SK-N-SH (cell line): ENCODE measurements at regions not wholly inside any gene's neighbourhood (a gene's known extent, or its start where the extent isn't known, plus 50 kb on each side); places are given as distances from the start of the nearest gene placed in this dataset.

Experiments
- CTCF ChIA-PET: fragments of 300-600, 350-600 bp; formaldehyde crosslinking; extraction: SDS; loops from one replicate; lab custom pipeline; 2021; lab: Yijun Ruan, JAX
- POLR2A ChIA-PET: fragments of 350-600 bp; sonication (Branson Sonifier 250); formaldehyde crosslinking; extraction: SDS; loops from one replicate; lab custom pipeline; 2020; ENCODE audit warnings: antibody characterized with exemption, inconsistent platforms; lab: Yijun Ruan, JAX
- DNase-seq: peaks from one replicate; pipeline ENCODE4 v3.0.0; 2012
- H2AFZ ChIP-seq: fragments of 200-600 bp; sonication (generic); 2 replicates; pipeline ENCODE4 v1.8.1; 2016; ENCODE audit warnings: antibody characterized with exemption, mild to moderate bottlenecking, low read depth
- H3F3A ChIP-seq: fragments of 200-600 bp; sonication (generic); replicated peaks from 2 replicates; pipeline ENCODE3; 2016; ENCODE audit warnings: antibody characterized with exemption, mild to moderate bottlenecking; ENCODE audit not compliant: insufficient read depth
- H3K27ac ChIP-seq, 2 experiments: fragments of 200-500 bp in 1 of 2; fragments of 200-600 bp in 1 of 2; sonication (Bioruptor generic) in 1 of 2; sonication (generic), shearing (Covaris generic) in 1 of 2; 2 replicates each; pipeline versions ENCODE4 v1.5.1 to v1.6.1; 2014 to 2016; ENCODE audit warnings: low read depth in 2 of 2, inconsistent platforms in 1 of 2, low read length in 1 of 2, mild to moderate bottlenecking in 1 of 2, mixed read lengths in 1 of 2
- H3K27me3 ChIP-seq: fragments of 200-600 bp; sonication (generic), shearing (Covaris generic); 2 replicates; pipeline ENCODE4 v1.6.1; 2016; ENCODE audit warnings: mixed run types; ENCODE audit not compliant: insufficient read depth
- H3K36me3 ChIP-seq, 2 experiments: fragments of 200-500 bp in 1 of 2; fragments of 200-600 bp in 1 of 2; sonication (Bioruptor generic) in 1 of 2; sonication (generic) in 1 of 2; replicated peaks in 1 of 2; 2 replicates each; pipeline versions ENCODE3 to v1.5.1; 2014 to 2016; ENCODE audit warnings: low read length in 1 of 2, mild to moderate bottlenecking in 1 of 2; ENCODE audit not compliant: insufficient read depth in 2 of 2, control insufficient read depth in 1 of 2
- H3K4me1 ChIP-seq, 2 experiments: fragments of 200-500 bp in 1 of 2; fragments of 200-600 bp in 1 of 2; sonication (Bioruptor generic) in 1 of 2; sonication (generic), shearing (Covaris generic) in 1 of 2; 2 replicates each; pipeline versions ENCODE4 v1.5.1 to v1.6.1; 2014 to 2016; ENCODE audit warnings: low read depth in 1 of 2, low read length in 1 of 2, mixed run types in 1 of 2; ENCODE audit not compliant: insufficient read depth in 2 of 2, control insufficient read depth in 1 of 2
- H3K4me2 ChIP-seq: fragments of 200-600 bp; sonication (generic), shearing (Covaris generic); 2 replicates; pipeline ENCODE4 v1.6.1; 2017; ENCODE audit warnings: mixed run types
- H3K4me3 ChIP-seq, 2 experiments: fragments of 200-500 bp in 1 of 2; fragments of 200-600 bp in 1 of 2; sonication (Bioruptor generic) in 1 of 2; sonication (generic), shearing (Covaris generic) in 1 of 2; 2 replicates each; pipeline versions ENCODE4 v1.5.1 to v1.8.1; 2014 to 2016; ENCODE audit warnings: low read depth in 2 of 2, inconsistent platforms in 1 of 2, low read length in 1 of 2, mild to moderate bottlenecking in 1 of 2, mixed read lengths in 1 of 2, moderate library complexity in 1 of 2
- H3K79me2 ChIP-seq: fragments of 200-600 bp; sonication (generic); 2 replicates; pipeline ENCODE4 v1.8.1; 2017; ENCODE audit warnings: mild to moderate bottlenecking; ENCODE audit not compliant: insufficient read depth
- H3K9ac ChIP-seq: fragments of 200-600 bp; sonication (generic); 2 replicates; pipeline ENCODE4 v1.6.1; 2017; ENCODE audit warnings: mixed run types
- H3K9me2 ChIP-seq: fragments of 200-600 bp; sonication (generic); 2 replicates; pipeline ENCODE4 v1.6.1; 2017; ENCODE audit warnings: mixed run types
- H3K9me3 ChIP-seq: fragments of 200-600 bp; sonication (generic); 2 replicates; pipeline ENCODE4 v1.6.1; 2017; ENCODE audit warnings: mixed run types, mild to moderate bottlenecking, moderate library complexity
- H4K20me1 ChIP-seq: fragments of 200-600 bp; sonication (generic); 2 replicates; pipeline ENCODE4 v1.6.1; 2017; ENCODE audit warnings: mild to moderate bottlenecking, mixed run types; ENCODE audit not compliant: insufficient read depth
- CHD2 ChIP-seq: fragments of 150-350 bp; IDR thresholded peaks from 2 replicates; pipeline ENCODE4 v1.6.1; 2018; ENCODE audit warnings: low read length; ENCODE audit not compliant: partially characterized antibody
- ELF1 ChIP-seq: IDR thresholded peaks from 2 replicates; pipeline ENCODE4 v1.4.0; 2012
- FOSL2 ChIP-seq: IDR thresholded peaks from 2 replicates; pipeline ENCODE4 v1.4.0; 2012; ENCODE audit warnings: low read depth, mild to moderate bottlenecking, moderate library complexity, borderline replicate concordance
- FOXJ3 ChIP-seq: sonication (generic); formaldehyde crosslinking; IDR thresholded peaks from 2 replicates; pipeline ENCODE4 v1.5.1; 2020; ENCODE audit warnings: mild to moderate bottlenecking, missing genetic modification reagents
- FOXM1 ChIP-seq: IDR thresholded peaks from 2 replicates; pipeline ENCODE4 v1.4.0; 2012; ENCODE audit warnings: low read depth, mild to moderate bottlenecking
- GATA2 ChIP-seq: sonication (generic); formaldehyde crosslinking; IDR thresholded peaks from 2 replicates; pipeline ENCODE4 v1.5.0; 2020; ENCODE audit warnings: mild to moderate bottlenecking, missing genetic modification reagents
- JUND ChIP-seq: IDR thresholded peaks from 2 replicates; pipeline ENCODE4 v1.4.0; 2012
- MEF2A ChIP-seq: IDR thresholded peaks from 2 replicates; pipeline ENCODE4 v1.4.0; 2012; ENCODE audit warnings: low read depth, borderline replicate concordance
- NFIC ChIP-seq: IDR thresholded peaks from 2 replicates; pipeline ENCODE4 v1.4.0; 2012; ENCODE audit warnings: borderline replicate concordance
- NRF1 ChIP-seq: IDR thresholded peaks from 2 replicates; pipeline ENCODE4 v1.6.1; 2012; ENCODE audit warnings: low read depth, mild to moderate bottlenecking, low read length
- RAD21 ChIP-seq: IDR thresholded peaks from 2 replicates; pipeline ENCODE4 v1.6.1; 2012; ENCODE audit warnings: mild to moderate bottlenecking, low read length
- RCOR1 ChIP-seq: fragments of 150-350 bp; IDR thresholded peaks from 2 replicates; pipeline ENCODE4 v1.6.1; 2017; ENCODE audit warnings: antibody characterized with exemption, low read length
- RXRA ChIP-seq: IDR thresholded peaks from 2 replicates; pipeline ENCODE4 v1.4.0; 2012; ENCODE audit warnings: low read depth, mild to moderate bottlenecking, borderline replicate concordance
- SIN3A ChIP-seq: IDR thresholded peaks from 2 replicates; pipeline ENCODE4 v1.6.1; 2012; ENCODE audit warnings: low read depth, mild to moderate bottlenecking, low read length, moderate library complexity, borderline replicate concordance
- TEAD4 ChIP-seq: IDR thresholded peaks from 2 replicates; pipeline ENCODE4 v1.4.0; 2012; ENCODE audit warnings: mild to moderate bottlenecking, borderline replicate concordance; ENCODE audit not compliant: insufficient read depth
- WGBS: methylation state at CpG from one replicate; pipeline ENCODE4 v1.1.6; 2017; ENCODE audit warnings: low lambda C conversion rate; 5-methylcytosine and 5-hydroxymethylcytosine counted together
- TF ChIP-seq, protein P1 (sequence below): fragments of 150-350 bp; IDR thresholded peaks from 2 replicates; pipeline ENCODE4 v1.6.1; 2016; ENCODE audit warnings: mild to moderate bottlenecking, low read depth, low read length
- TF ChIP-seq, protein P2 (sequence below): IDR thresholded peaks from 2 replicates; pipeline ENCODE4; 2012
- TF ChIP-seq, protein P3 (sequence below): fragments of 200-600 bp; sonication (generic); IDR thresholded peaks from 2 replicates; pipeline ENCODE4 v1.6.1; 2017; ENCODE audit warnings: antibody characterized with exemption, mild to moderate bottlenecking, moderate library complexity

DNA sequence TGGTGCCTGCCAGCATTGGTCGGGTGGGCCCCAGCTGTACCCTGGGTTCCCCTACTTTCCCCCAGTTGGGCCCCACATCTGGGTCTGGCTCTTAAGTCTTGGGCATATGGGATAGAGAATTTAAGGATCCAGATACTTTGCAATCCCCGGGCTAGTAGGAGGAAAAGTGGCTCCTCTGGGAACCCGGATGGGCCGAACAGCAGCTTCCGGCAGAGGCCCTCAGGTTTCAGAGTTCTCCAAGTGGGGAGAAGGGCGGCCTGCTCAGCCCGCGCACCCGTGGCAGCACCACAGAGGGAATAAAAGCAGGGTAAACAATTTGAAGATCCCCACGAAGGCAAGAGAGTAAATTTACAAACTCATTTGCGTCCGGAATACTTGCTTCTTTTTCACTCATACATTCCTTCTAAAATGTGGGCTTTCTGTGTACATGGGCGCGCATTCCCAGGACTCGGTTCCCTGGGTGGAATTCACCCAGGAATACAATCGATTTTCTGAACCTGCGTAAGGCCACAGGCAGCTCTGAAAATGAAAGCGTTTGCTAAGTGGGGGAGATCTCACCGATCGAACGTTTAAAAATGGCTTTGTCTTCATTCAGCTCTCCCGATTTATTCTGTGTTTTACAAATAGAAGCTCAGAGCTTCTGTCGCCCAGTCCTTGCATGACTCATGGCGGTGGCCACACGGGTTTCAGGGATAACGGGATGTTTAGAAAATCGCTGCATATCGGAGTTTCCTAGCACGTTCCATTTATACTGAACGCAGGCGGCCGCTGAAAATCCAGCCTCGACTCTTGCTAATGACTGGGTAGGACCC is 74.0 kb upstream of the POLG start:
- 92% methylated on average over 33 of the region's 33 CpGs for WGBS
- Histone ChIP-seq H3K9ac (no peak overlapping the region), H3K4me2 (no peak overlapping the region), H3F3A (no peaks in the 10 kb centered on the region), H2AFZ (no peak overlapping the region), H3K79me2 (no peaks in the 10 kb centered on the region), H3K9me3 (no peaks in the 10 kb centered on the region), H3K4me3 (no peak overlapping the region), H3K9me2 (no peaks in the 10 kb centered on the region), H3K27ac (no peak overlapping the region), H4K20me1 (no peaks in the 10 kb centered on the region), H3K36me3 (no peaks in the 10 kb centered on the region), H3K27me3 (no peaks in the 10 kb centered on the region), H3K4me1 (no peaks in the 10 kb centered on the region; a peak in 1 of 4 replicates)
- ChIA-PET CTCF (interaction anchor here (0.6 to 2.8 kb wide), 5 partner anchors 8 to 146 kb away, joined by 3 to 16 read pairs (median 10); no protein-coding TSS in a partner anchor), POLR2A (no interaction called here)
- TF ChIP-seq FOXJ3 (no peak), MEF2A (no peak), CHD2 (no peak)
- TF ChIP-seq, protein P1, sequence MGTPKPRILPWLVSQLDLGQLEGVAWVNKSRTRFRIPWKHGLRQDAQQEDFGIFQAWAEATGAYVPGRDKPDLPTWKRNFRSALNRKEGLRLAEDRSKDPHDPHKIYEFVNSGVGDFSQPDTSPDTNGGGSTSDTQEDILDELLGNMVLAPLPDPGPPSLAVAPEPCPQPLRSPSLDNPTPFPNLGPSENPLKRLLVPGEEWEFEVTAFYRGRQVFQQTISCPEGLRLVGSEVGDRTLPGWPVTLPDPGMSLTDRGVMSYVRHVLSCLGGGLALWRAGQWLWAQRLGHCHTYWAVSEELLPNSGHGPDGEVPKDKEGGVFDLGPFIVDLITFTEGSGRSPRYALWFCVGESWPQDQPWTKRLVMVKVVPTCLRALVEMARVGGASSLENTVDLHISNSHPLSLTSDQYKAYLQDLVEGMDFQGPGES = no peak
- no peak for DNase-seq

DNA sequence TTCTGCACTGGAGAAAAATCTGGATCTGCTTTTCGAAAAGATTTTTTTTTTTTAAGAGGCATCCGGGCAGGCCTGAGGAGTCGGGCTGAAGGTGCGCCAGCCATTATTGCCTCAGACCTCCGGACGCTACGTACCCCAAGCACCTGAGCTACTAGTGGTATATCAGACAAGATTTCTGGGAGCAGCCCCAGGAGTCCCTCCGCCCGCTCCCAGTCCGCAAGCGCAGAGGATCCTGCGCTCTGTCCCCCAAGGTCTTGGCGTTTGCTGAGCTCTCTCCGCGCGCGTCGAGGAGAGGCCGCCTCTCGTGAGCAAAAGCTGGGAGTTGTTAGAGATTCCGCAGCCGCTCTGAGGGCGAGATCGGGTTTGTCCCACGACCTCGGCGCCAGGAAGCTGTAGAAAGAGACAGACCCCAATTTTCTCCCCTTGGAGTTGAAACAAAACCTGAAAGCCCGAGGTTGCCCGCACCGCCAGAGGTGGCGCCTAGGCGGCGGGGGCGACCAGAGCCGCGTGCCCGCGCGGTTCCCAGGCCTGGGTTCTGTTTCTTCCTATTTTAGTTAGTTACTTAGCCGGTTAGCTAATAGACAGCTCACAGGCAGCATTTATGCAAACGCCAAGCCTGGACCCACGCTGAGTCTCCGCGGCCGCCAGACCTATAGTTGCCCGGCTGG is 72.5 kb upstream of the POLG start:
- ChIA-PET CTCF (interaction anchor here (0.8 to 2.8 kb wide), 3 partner anchors 10 to 48 kb away, joined by 3 to 16 read pairs (median 10); no protein-coding TSS in a partner anchor), POLR2A (no interaction called here)

More for the DNA sequence above, 72.5 kb upstream of the POLG start:
- no peak for DNase-seq
- Histone ChIP-seq H3K27me3 (no peaks in the 10 kb centered on the region), H3K4me3 (no peak overlapping the region), H3K4me2 (no peak overlapping the region), H4K20me1 (no peaks in the 10 kb centered on the region), H3K9me3 (no peaks in the 10 kb centered on the region), H3K79me2 (peaks cover 9% of the 10 kb centered on the region; the same call in 1 of the 2 replicates), H3K27ac (no peak overlapping the region), H2AFZ (no peak overlapping the region), H3K9ac (no peak overlapping the region), H3K4me1 (no peaks in the 10 kb centered on the region; a peak in 1 of 4 replicates), H3K9me2 (no peaks in the 10 kb centered on the region), H3F3A (peaks cover 8% of the 10 kb centered on the region), H3K36me3 (no peaks in the 10 kb centered on the region)
- 95% methylated on average over 46 of the region's 46 CpGs for WGBS
- TF ChIP-seq, protein P2, sequence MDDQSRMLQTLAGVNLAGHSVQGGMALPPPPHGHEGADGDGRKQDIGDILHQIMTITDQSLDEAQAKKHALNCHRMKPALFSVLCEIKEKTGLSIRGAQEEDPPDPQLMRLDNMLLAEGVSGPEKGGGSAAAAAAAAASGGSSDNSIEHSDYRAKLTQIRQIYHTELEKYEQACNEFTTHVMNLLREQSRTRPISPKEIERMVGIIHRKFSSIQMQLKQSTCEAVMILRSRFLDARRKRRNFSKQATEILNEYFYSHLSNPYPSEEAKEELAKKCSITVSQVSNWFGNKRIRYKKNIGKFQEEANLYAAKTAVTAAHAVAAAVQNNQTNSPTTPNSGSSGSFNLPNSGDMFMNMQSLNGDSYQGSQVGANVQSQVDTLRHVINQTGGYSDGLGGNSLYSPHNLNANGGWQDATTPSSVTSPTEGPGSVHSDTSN = no peak
- TF ChIP-seq RCOR1 (no peak), NRF1 (no peak), FOXM1 (no peak), ELF1 (no peak), RXRA (no peak), SIN3A (no peak), TEAD4 (no peak), NFIC (no peak), GATA2 (CRISPR knock-in tag) (no peak), FOSL2 (no peak), JUND (no peak), MEF2A (no peak), RAD21 (no peak)
- TF ChIP-seq, protein P3, sequence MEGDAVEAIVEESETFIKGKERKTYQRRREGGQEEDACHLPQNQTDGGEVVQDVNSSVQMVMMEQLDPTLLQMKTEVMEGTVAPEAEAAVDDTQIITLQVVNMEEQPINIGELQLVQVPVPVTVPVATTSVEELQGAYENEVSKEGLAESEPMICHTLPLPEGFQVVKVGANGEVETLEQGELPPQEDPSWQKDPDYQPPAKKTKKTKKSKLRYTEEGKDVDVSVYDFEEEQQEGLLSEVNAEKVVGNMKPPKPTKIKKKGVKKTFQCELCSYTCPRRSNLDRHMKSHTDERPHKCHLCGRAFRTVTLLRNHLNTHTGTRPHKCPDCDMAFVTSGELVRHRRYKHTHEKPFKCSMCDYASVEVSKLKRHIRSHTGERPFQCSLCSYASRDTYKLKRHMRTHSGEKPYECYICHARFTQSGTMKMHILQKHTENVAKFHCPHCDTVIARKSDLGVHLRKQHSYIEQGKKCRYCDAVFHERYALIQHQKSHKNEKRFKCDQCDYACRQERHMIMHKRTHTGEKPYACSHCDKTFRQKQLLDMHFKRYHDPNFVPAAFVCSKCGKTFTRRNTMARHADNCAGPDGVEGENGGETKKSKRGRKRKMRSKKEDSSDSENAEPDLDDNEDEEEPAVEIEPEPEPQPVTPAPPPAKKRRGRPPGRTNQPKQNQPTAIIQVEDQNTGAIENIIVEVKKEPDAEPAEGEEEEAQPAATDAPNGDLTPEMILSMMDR = no peak
